Smooth muscle cell (in vitro differentiated cells): ENCODE measurements at regions not wholly inside any gene's neighbourhood (a gene's known extent, or its start where the extent isn't known, plus 50 kb on each side); places are given as distances from the start of the nearest gene placed in this dataset.

Experiments
- DNase-seq: peaks from one replicate; lab custom pipeline; 2025; ENCODE audit not compliant: unreplicated experiment; lab: John Stamatoyannopoulos, UW
- H2AFZ ChIP-seq: fragments of 200-600 bp; sonication (generic); 2 replicates; pipeline ENCODE4 v1.6.0; 2016; ENCODE audit warnings: antibody characterized with exemption, low read depth, mild to moderate bottlenecking
- H3F3A ChIP-seq: fragments of 200-600 bp; sonication (generic); 2 replicates; pipeline ENCODE4 v1.6.0; 2017; ENCODE audit warnings: antibody characterized with exemption, low read depth
- H3K27ac ChIP-seq: fragments of 200-600 bp; sonication (generic); 2 replicates; pipeline ENCODE4 v1.5.1; 2016; ENCODE audit warnings: low read depth, mild to moderate bottlenecking
- H3K27me3 ChIP-seq: fragments of 200-600 bp; sonication (generic); 2 replicates; pipeline ENCODE4 v1.6.1; 2016; ENCODE audit warnings: low read depth, mild to moderate bottlenecking
- H3K36me3 ChIP-seq: fragments of 200-600 bp; sonication (generic); 2 replicates; pipeline ENCODE4 v1.5.1; 2016; ENCODE audit warnings: low read depth
- H3K4me1 ChIP-seq: fragments of 200-600 bp; sonication (generic); 2 replicates; pipeline ENCODE4 v1.5.1; 2016; ENCODE audit warnings: low read depth
- H3K4me2 ChIP-seq: fragments of 200-600 bp; sonication (generic); 2 replicates; pipeline ENCODE4 v1.6.0; 2016; ENCODE audit warnings: mild to moderate bottlenecking
- H3K4me3 ChIP-seq: fragments of 200-600 bp; sonication (generic); 2 replicates; pipeline ENCODE4 v1.5.1; 2016; ENCODE audit warnings: mild to moderate bottlenecking
- H3K79me2 ChIP-seq: fragments of 200-600 bp; sonication (generic); 2 replicates; pipeline ENCODE4 v1.6.0; 2016; ENCODE audit warnings: low read depth, mild to moderate bottlenecking
- H3K9ac ChIP-seq: fragments of 200-600 bp; sonication (generic); 2 replicates; pipeline ENCODE4 v1.6.0; 2016; ENCODE audit warnings: low read depth
- H3K9me3 ChIP-seq: fragments of 200-600 bp; sonication (generic); replicated peaks from 2 replicates; pipeline ENCODE4 v1.5.1; 2016; ENCODE audit warnings: low read depth
- H4K20me1 ChIP-seq: fragments of 200-600 bp; sonication (generic); 2 replicates; pipeline ENCODE4 v1.6.0; 2016; ENCODE audit warnings: low read depth
- WGBS: methylation state at CpG from one replicate; pipeline ENCODE4 v1.1.7; 2016; ENCODE audit warnings: low lambda C conversion rate; 5-methylcytosine and 5-hydroxymethylcytosine counted together
- TF ChIP-seq, protein P1 (sequence below): fragments of 200-600 bp; sonication (generic); IDR thresholded peaks from 2 replicates; pipeline ENCODE4 v1.5.1; 2017; ENCODE audit warnings: borderline replicate concordance, mild to moderate bottlenecking, antibody characterized with exemption; ENCODE audit not compliant: insufficient read depth, poor library complexity, severe bottlenecking

- Histone ChIP-seq H3K9me3 (no peaks in the 10 kb centered on the region), H3K4me1 (no peaks in the 10 kb centered on the region), H4K20me1 (no peaks in the 10 kb centered on the region), H3K79me2 (no peaks in the 10 kb centered on the region), H3K4me2 (no peak overlapping the region), H2AFZ (no peak overlapping the region), H3K9ac (no peak overlapping the region), H3K27me3 (no peaks in the 10 kb centered on the region), H3F3A (no peaks in the 10 kb centered on the region), H3K4me3 (no peak overlapping the region), H3K27ac (no peak overlapping the region), H3K36me3 (no peaks in the 10 kb centered on the region)
- DNase-seq, result no peak
- TF ChIP-seq, protein P1, sequence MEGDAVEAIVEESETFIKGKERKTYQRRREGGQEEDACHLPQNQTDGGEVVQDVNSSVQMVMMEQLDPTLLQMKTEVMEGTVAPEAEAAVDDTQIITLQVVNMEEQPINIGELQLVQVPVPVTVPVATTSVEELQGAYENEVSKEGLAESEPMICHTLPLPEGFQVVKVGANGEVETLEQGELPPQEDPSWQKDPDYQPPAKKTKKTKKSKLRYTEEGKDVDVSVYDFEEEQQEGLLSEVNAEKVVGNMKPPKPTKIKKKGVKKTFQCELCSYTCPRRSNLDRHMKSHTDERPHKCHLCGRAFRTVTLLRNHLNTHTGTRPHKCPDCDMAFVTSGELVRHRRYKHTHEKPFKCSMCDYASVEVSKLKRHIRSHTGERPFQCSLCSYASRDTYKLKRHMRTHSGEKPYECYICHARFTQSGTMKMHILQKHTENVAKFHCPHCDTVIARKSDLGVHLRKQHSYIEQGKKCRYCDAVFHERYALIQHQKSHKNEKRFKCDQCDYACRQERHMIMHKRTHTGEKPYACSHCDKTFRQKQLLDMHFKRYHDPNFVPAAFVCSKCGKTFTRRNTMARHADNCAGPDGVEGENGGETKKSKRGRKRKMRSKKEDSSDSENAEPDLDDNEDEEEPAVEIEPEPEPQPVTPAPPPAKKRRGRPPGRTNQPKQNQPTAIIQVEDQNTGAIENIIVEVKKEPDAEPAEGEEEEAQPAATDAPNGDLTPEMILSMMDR, result no peak
- WGBS, result 97% methylated on average over 3 of the region's 3 CpGs
These were observed 56.6 kb upstream of the RAB18 start for GRCh38 chr10:27447540-27447939.

DNA sequence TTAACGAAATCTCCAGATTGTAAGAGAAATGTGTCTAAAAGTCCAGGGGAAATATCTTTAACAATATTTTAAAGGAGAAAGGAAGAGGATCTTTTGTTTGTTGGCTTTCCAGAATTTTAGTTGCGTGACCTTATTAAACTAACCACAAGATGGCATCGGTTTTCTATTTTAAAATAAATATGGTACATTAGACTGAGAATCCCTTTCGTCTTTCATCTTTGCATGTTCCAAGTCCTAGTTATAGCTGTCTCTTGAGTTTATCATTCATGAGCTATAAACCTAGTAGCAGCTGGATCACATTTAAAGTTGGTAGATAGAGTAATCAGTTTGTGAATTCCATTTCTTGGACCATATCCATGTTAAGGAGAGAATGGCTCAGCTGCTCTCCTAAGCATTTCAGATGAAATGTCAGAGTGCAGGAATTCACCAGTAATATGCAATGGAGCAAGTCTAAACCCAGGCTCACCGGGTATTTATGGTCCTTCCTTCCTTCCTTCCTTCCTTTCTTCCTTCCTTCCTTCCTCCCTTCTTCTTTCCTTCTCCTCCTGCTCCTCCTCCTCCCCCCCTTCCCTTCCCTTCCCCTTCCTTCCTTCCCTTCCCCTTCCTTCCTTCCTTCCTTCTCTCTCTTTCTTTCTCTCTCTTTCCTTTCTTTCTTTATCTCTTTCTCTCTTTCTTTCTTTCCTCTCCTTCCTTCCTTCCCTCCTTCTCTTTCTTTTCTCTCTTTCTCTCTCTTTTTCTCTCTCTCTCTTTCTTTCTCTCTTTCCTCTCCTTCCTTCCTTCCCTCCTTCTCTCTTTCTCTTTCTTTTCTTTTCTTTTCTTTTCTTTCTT lies 57.8 kb upstream of the RAB18 start:
- no peaks in the 10 kb centered on the region for H3F3A ChIP-seq
- H3K27me3 ChIP-seq, result no peaks in the 10 kb centered on the region
- H4K20me1 ChIP-seq, result no peaks in the 10 kb centered on the region
- no peaks in the 10 kb centered on the region for H3K4me1 ChIP-seq
- H3K4me2 ChIP-seq, result peak overlapping the region; percentile 23
- DNase-seq, result no peak
- no peaks in the 10 kb centered on the region for H3K79me2 ChIP-seq
- H3K4me3 ChIP-seq, result no peak overlapping the region
- H3K36me3 ChIP-seq, result no peaks in the 10 kb centered on the region
- TF ChIP-seq, protein P1, result peak; percentile 44
- WGBS, result 19% methylated on average over 5 of the region's 5 CpGs
- H2AFZ ChIP-seq, result peak overlapping the region; percentile 63
- H3K27ac ChIP-seq, result no peak overlapping the region
- no peak overlapping the region for H3K9ac ChIP-seq
- H3K9me3 ChIP-seq, result no peaks in the 10 kb centered on the region

DNA sequence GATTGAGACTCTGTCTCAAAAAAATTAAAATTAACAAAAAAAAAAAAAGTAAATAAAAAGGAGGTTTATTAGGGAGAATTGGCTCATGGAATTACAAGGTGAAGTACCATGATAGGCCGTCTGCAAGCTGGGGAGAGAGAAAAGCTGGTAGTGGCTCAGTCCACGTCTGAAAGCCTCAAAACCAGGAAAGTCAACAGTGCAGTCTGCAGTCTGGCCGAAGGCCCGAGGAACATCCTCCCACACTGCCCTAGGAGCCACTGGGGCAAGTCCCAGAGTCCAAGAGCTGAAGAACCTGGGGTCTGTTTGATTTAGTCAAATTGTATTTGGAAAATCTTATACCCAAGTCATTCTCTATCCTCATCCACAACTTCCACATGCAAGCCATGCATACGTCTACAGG lies 59.0 kb upstream of the RAB18 start:
- no peak overlapping the region for H3K27ac ChIP-seq
- H3K4me2 ChIP-seq, result no peak overlapping the region
- H3K9ac ChIP-seq, result no peak overlapping the region
- no peak overlapping the region for H2AFZ ChIP-seq
- H4K20me1 ChIP-seq, result no peaks in the 10 kb centered on the region
- no peaks in the 10 kb centered on the region for H3K79me2 ChIP-seq
- TF ChIP-seq, protein P1, result no peak
- no peaks in the 10 kb centered on the region for H3K36me3 ChIP-seq
- H3K4me3 ChIP-seq, result no peak overlapping the region
- H3K4me1 ChIP-seq, result no peaks in the 10 kb centered on the region
- H3F3A ChIP-seq, result no peaks in the 10 kb centered on the region
- H3K27me3 ChIP-seq, result no peaks in the 10 kb centered on the region
- 84% methylated on average over 5 of the region's 5 CpGs for WGBS
- DNase-seq, result no peak
- H3K9me3 ChIP-seq, result no peaks in the 10 kb centered on the region

DNA sequence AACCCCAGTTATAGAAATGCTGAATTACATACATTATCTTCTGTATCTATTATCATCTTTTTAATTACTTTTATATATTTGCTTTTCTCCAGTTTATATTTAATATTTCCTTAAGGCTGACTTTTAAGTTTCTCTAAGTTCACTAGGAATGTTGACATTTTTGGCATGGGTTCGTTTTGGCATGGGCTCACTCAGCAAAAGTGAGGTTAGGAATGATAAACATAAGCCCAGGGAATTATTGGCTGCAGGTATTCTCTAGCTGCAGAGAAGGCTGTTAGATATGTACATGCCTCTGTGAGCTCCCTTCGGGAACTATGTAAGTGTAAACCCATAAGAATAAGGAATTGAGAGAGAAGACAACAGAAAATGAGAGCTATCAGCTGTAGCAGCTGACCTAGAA lies 63.6 kb upstream of the RAB18 start:
- WGBS, result 68% methylated on average over 2 of the region's 2 CpGs
- no peaks in the 10 kb centered on the region for H3K27me3 ChIP-seq
- DNase-seq, result no peak

More for the DNA sequence above, 63.6 kb upstream of the RAB18 start:
- no peak overlapping the region for H3K4me3 ChIP-seq
- H4K20me1 ChIP-seq, result no peaks in the 10 kb centered on the region
- no peak overlapping the region for H3K4me2 ChIP-seq
- no peaks in the 10 kb centered on the region for H3K4me1 ChIP-seq
- H3F3A ChIP-seq, result no peaks in the 10 kb centered on the region
- no peak overlapping the region for H2AFZ ChIP-seq
- no peak overlapping the region for H3K27ac ChIP-seq
- no peaks in the 10 kb centered on the region for H3K36me3 ChIP-seq
- TF ChIP-seq, protein P1, result no peak
- no peaks in the 10 kb centered on the region for H3K79me2 ChIP-seq
- H3K9ac ChIP-seq, result no peak overlapping the region
- H3K9me3 ChIP-seq, result no peaks in the 10 kb centered on the region
